ENCODE measurements at regions not wholly inside any gene's neighbourhood (a gene's known extent, or its start where the extent isn't known, plus 50 kb on each side); places are given as distances from the start of the nearest gene placed in this dataset.

DNA sequence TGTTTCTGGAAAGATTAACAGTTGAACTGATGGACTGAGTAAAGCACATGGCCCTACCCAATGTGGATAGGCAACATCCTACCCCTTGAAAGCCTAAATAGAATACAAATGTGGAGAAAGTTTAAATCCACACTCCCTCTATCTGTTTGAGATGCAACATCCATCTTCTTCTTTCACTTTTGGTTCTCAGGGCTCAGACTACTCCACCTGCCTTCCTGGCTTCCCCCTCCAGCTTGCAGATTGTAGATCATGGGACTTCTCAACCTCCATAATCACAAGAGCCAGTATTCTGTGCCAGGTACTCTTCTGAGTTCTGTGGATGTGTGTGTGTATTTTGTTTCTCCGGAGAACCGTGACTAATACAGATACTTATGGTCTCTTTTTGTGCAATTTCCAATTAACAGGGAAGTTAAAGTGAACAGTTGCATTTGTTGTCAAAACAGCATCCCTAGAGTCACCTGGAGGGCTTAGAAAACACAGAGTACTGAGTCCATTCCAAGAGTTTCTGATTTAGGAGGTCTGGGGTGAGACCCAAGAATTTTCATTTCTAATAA, 590.3 kb upstream of the MIR17HG start:
- no peak overlapping the region for H3K27ac Mint-ChIP-seq (ENCODE audit: unreplicated experiment)
- H3K4me3 Mint-ChIP-seq, result no peak overlapping the region
- no peaks in the 10 kb centered on the region for H3K36me3 Mint-ChIP-seq (ENCODE audit: low read depth)
- no peak for DNase-seq (ENCODE audit: low read depth, low spot score)
- H3K9me3 Mint-ChIP-seq, result peaks cover 11% of the 10 kb centered on the region
- peaks cover 7% of the 10 kb centered on the region for H3K4me1 Mint-ChIP-seq
- no peaks in the 10 kb centered on the region for H3K27me3 Mint-ChIP-seq (ENCODE audit: low read depth)
- TF ChIP-seq, protein P1, sequence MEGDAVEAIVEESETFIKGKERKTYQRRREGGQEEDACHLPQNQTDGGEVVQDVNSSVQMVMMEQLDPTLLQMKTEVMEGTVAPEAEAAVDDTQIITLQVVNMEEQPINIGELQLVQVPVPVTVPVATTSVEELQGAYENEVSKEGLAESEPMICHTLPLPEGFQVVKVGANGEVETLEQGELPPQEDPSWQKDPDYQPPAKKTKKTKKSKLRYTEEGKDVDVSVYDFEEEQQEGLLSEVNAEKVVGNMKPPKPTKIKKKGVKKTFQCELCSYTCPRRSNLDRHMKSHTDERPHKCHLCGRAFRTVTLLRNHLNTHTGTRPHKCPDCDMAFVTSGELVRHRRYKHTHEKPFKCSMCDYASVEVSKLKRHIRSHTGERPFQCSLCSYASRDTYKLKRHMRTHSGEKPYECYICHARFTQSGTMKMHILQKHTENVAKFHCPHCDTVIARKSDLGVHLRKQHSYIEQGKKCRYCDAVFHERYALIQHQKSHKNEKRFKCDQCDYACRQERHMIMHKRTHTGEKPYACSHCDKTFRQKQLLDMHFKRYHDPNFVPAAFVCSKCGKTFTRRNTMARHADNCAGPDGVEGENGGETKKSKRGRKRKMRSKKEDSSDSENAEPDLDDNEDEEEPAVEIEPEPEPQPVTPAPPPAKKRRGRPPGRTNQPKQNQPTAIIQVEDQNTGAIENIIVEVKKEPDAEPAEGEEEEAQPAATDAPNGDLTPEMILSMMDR (conservative IDR thresholded peaks at IDR 0.05), result no peak

DNA sequence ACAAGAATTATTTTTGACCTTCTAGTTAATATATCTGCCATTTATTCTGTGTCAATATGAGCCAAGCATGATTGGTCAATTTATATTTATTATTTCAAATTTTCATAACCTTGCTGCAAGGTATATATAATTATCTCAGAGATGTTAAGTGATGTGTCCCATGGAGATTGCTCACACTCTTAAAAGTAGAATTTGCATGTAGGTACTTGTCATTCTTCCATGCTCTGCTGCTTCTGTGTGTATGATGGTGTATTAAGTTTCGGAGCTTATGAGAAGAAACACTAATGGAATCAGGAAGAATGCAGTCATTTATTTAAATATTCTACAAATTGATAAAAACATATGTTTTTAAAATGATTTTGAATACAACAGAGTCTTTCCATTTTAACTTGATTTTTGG, 586.8 kb upstream of the MIR17HG start:
- Mint-ChIP-seq H3K4me3 (no peak overlapping the region), H3K9me3 (peaks cover 5% of the 10 kb centered on the region), H3K36me3 (ENCODE audit: low read depth) (no peaks in the 10 kb centered on the region), H3K27me3 (ENCODE audit: low read depth) (no peaks in the 10 kb centered on the region), H3K27ac (ENCODE audit: unreplicated experiment) (no peak overlapping the region), H3K4me1 (no peaks in the 10 kb centered on the region)
- TF ChIP-seq, protein P1 (conservative IDR thresholded peaks at IDR 0.05), result no peak
- no peak for DNase-seq (ENCODE audit: low read depth, low spot score)

DNA sequence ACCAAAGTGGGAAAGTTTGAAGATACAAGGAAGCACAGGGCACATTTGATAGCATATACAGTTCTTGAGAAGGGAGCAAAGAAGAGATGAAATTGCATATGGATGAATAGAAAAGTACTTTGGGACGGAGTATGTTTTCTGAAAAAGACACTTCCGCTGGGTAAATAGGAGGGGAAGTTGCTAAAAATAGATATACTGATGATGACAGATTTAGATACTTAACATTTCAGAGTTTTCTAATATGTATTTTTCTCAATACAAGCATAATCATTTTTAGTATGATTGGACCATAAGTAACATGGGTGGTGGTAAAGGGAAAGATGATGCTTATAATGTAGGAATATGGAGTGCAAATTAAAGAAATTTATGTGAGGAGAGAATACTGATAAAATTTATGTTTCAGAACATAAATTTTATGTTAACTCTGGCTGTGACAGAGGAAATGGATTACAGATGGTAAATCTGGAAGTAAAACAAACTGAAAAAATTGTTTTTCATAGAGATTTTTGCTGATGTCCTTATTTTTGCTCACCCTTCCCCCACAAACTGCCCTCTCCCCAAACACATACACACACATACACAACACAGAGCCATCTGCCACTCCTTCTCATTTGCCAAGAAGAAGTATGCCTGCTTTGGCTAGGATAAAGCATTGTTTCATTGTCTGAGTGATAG, 583.9 kb upstream of the MIR17HG start:
- no peaks in the 10 kb centered on the region for H3K36me3 Mint-ChIP-seq (ENCODE audit: low read depth)
- H3K4me3 Mint-ChIP-seq, result no peak overlapping the region
- no peak overlapping the region for H3K27ac Mint-ChIP-seq (ENCODE audit: unreplicated experiment)
- H3K4me1 Mint-ChIP-seq, result no peaks in the 10 kb centered on the region
- DNase-seq (ENCODE audit: low read depth, low spot score), result no peak
- TF ChIP-seq, protein P1 (conservative IDR thresholded peaks at IDR 0.05), result no peak
- no peaks in the 10 kb centered on the region for H3K27me3 Mint-ChIP-seq (ENCODE audit: low read depth)
- H3K9me3 Mint-ChIP-seq, result peaks cover 2% of the 10 kb centered on the region

DNA sequence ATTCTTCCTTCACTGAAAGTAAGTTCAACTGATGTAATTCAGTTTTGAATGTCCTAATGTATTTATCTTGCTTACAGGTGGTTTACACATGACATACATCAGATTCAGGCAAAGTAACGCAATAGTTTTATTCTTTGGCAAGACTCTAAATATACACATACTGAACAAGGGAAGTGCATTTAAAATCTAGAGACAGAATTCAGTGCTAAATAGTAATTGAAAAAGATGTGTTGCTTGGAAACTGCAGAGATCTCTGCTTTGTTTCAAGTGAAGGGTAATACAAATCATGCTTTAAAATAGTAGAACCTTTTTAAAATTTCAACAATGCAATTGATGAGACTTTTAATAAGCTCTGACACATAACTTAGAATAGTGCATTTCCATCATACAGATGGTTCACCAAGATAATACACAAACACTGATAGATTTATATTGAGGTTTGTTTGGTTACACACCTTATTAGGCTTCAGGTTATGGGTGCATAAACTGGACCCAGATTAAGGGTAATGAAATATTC, 581.0 kb upstream of the MIR17HG start:
- Mint-ChIP-seq H3K36me3 (ENCODE audit: low read depth) (no peaks in the 10 kb centered on the region), H3K27me3 (ENCODE audit: low read depth) (no peaks in the 10 kb centered on the region), H3K27ac (ENCODE audit: unreplicated experiment) (no peak overlapping the region), H3K9me3 (peaks cover 2% of the 10 kb centered on the region), H3K4me1 (no peaks in the 10 kb centered on the region), H3K4me3 (no peak overlapping the region)
- TF ChIP-seq, protein P1 (conservative IDR thresholded peaks at IDR 0.05), result no peak
- no peak for DNase-seq (ENCODE audit: low read depth, low spot score)

DNA sequence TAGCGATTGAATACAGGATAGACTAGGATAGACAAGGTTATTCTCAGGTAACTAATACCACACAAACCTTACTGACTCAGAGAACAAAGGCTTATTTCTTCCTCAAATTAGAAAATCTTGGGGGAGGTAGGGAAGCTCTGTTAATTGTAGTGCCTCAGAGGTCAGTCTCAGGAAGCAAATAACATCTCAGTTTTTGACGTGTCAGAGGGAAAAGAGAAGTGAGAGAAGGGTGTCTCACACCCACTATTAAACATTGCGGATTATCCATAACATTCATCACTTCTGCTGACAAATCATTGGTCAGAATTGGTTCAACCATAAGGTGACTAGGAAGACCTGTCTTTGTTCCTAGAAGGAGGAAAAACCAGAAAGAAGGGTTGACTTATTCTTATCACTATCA, 579.4 kb upstream of the MIR17HG start:
- TF ChIP-seq, protein P1 (conservative IDR thresholded peaks at IDR 0.05), result no peak
- no peaks in the 10 kb centered on the region for H3K4me1 Mint-ChIP-seq
- H3K9me3 Mint-ChIP-seq, result no peaks in the 10 kb centered on the region
- no peaks in the 10 kb centered on the region for H3K36me3 Mint-ChIP-seq (ENCODE audit: low read depth)
- no peak overlapping the region for H3K27ac Mint-ChIP-seq (ENCODE audit: unreplicated experiment)
- H3K4me3 Mint-ChIP-seq, result no peak overlapping the region
- H3K27me3 Mint-ChIP-seq (ENCODE audit: low read depth), result no peaks in the 10 kb centered on the region
- DNase-seq (ENCODE audit: low read depth, low spot score), result no peak
